BLaER1 treated with 17β-estradiol and CSF1 and Interleukin-3, amounts not matched to agents 10 nM and 100 nM (cell line): ENCODE measurements at regions not wholly inside any gene's neighbourhood (a gene's known extent, or its start where the extent isn't known, plus 50 kb on each side); places are given as distances from the start of the nearest gene placed in this dataset.

Experiments
- H3K27ac ChIP-seq, 11 experiments: shearing (Covaris generic); formaldehyde crosslinking; 2 replicates each; pipeline ENCODE4 v1.8.1; 2022
- H3K27me3 ChIP-seq, 11 experiments: shearing (Covaris generic); formaldehyde crosslinking; 2 replicates each; pipeline ENCODE4 v1.8.1; 2022
- H3K36me3 ChIP-seq, 11 experiments: shearing (Covaris generic); formaldehyde crosslinking; 2 replicates each; pipeline ENCODE4 v1.8.1; 2022
- H3K4me1 ChIP-seq, 10 experiments: shearing (Covaris generic); formaldehyde crosslinking; 2 replicates each; pipeline ENCODE4 v1.8.1; 2022
- H3K4me2 ChIP-seq, 11 experiments: shearing (Covaris generic); formaldehyde crosslinking; 2 replicates each; pipeline ENCODE4 v1.8.1; 2022
- H3K4me3 ChIP-seq, 10 experiments: shearing (Covaris generic); formaldehyde crosslinking; 2 replicates each; pipeline ENCODE4 v1.8.1; 2022
- H3K9ac ChIP-seq, 11 experiments: shearing (Covaris generic); formaldehyde crosslinking; 2 replicates each; pipeline ENCODE4 v1.8.1; 2022
- H3K9me3 ChIP-seq, 11 experiments: shearing (Covaris generic); formaldehyde crosslinking; replicated peaks in 1 of 11; 2 replicates each; pipeline ENCODE4 v1.8.1; 2022
- H4K20me1 ChIP-seq, 11 experiments: shearing (Covaris generic); formaldehyde crosslinking; 2 replicates each; pipeline ENCODE4 v1.8.1; 2022
- Cebpa-rat ChIP-seq, 11 experiments: shearing (Covaris generic); IDR thresholded peaks; 2 replicates each; pipeline ENCODE4 v1.8.1; 2022

- Histone ChIP-seq H3K4me2 (no peak overlapping the region), H3K27ac (no peak overlapping the region), H3K27me3 (no peaks in the 10 kb centered on the region), H3K36me3 (no peaks in the 10 kb centered on the region), H3K4me3 (no peak overlapping the region), H3K9ac (no peak overlapping the region), H3K4me1 (0 out of 20 replicates have a peak, but pooled peaks cover 0 to 4% (median 0%) of the 10 kb centered on the region in 10 experiments), H4K20me1 (no peaks in the 10 kb centered on the region), H3K9me3 (peaks cover 12 to 24% (median 16%) of the 10 kb centered on the region in 11 experiments; a peak in 21 of 22 replicates)
- no peak for TF ChIP-seq Cebpa-rat (IDR thresholded peaks at IDR 0.05)
Observed at GRCh38 chr6:15713325-15713724, 50.5 kb upstream of the DTNBP1 start.

GRCh38 chr6:15712797-15713196, 50.0 kb upstream of the DTNBP1 start:
- no peaks in the 10 kb centered on the region for H3K27me3 ChIP-seq
- H3K4me2 ChIP-seq, result no peak overlapping the region
- no peak overlapping the region for H3K9ac ChIP-seq
- H3K4me1 ChIP-seq, result 0 out of 20 replicates have a peak, but pooled peaks cover 0 to 4% (median 0%) of the 10 kb centered on the region in 10 experiments
- H3K36me3 ChIP-seq, result no peaks in the 10 kb centered on the region
- H3K27ac ChIP-seq, result no peak overlapping the region
- no peak overlapping the region for H3K4me3 ChIP-seq
- no peaks in the 10 kb centered on the region for H4K20me1 ChIP-seq
- no peak for TF ChIP-seq Cebpa-rat (IDR thresholded peaks at IDR 0.05)
- H3K9me3 ChIP-seq, result peaks cover 12 to 24% (median 16%) of the 10 kb centered on the region in 11 experiments; a peak in 21 of 22 replicates
